ENCODE measurements at regions not wholly inside any gene's neighbourhood (a gene's known extent, or its start where the extent isn't known, plus 50 kb on each side); places are given as distances from the start of the nearest gene placed in this dataset.

DNA sequence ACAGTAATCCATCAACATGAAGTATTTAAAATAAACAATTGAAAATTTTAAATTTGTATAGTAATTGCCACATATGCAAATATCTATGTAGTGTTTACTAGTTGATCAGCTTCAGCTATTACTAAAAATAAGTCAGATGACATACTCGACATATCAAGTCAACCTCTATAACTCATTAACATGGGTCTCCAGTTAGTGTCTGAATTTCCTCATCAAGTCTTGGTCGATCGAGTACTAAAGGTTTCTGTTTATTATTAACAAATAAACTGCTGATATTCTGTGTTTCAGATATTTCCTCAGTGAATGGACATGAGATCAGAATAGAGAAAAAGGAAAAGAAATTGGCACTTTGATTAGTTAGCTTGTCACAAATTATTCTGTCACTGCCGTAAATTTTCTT is 266.5 kb upstream of the ITGA1 start (continued):
- TF ChIP-seq, protein P1, sequence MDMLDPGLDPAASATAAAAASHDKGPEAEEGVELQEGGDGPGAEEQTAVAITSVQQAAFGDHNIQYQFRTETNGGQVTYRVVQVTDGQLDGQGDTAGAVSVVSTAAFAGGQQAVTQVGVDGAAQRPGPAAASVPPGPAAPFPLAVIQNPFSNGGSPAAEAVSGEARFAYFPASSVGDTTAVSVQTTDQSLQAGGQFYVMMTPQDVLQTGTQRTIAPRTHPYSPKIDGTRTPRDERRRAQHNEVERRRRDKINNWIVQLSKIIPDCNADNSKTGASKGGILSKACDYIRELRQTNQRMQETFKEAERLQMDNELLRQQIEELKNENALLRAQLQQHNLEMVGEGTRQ (IDR thresholded peaks at IDR 0.05; ENCODE audit: low read length) = no peak
- TF ChIP-seq CHD1 (IDR thresholded peaks at IDR 0.05; ENCODE audit: low read depth, low read length) = no peak
- TF ChIP-seq MAFK (IDR thresholded peaks at IDR 0.05; ENCODE audit: low read depth, low read length) = no peak
- no peak for TF ChIP-seq POU5F1 (IDR thresholded peaks at IDR 0.05; ENCODE audit: low read depth, low read length)

Data from H1 (cell line).